GM18870 (cell line): ENCODE measurements at regions not wholly inside any gene's neighbourhood (a gene's known extent, or its start where the extent isn't known, plus 50 kb on each side); places are given as distances from the start of the nearest gene placed in this dataset.
A peak's percentile ranks its signal among the peaks of the same experiment; 100 is the strongest.

Experiments
- ATAC-seq: cut with Tn5 transposase; IDR thresholded peaks from one replicate; pipeline ENCODE4 v1.9.1; 2021; ENCODE audit warnings: moderate library complexity; ENCODE audit not compliant: unreplicated experiment

DNA sequence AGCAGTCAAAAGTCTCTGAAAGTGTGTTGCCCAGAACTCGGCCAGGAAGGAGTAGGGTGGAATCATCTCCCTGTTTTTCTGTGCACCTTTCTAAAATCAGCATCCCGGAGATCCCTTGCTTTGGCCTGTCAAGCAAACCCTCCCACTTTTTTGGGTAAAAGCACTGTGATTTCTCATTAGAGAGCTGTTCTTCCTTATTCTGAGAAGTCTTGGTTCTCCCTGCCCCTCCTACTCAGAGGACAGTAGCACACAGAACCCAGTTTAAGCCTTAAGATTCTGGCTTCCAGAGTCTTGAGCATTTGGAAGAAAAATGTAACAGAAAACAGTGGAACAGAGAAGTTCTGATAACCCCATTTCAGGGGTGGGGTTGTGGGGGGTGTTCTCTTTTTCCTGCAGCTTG lies 52.6 kb upstream of the KATNAL1 start:
- no peak for ATAC-seq

DNA sequence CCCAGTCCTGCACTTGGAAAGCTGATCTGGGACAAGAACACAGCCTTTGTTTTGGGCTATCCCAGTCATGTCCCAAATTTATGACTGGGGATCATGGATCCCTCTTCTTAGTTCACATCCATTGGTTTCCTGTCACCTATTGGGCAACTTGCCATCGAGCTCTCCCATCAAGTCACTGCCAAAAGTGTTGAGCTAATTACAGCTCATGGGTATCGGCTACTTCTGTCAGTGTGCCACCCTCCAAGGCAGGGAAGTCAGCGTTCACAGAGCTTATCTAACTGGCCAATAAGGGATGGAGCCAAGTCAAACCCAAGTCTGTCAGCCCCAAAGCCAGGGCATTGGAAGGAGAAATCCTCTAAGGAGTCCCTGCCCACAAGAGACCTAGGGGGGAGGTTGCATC lies 53.2 kb upstream of the KATNAL1 start:
- no peak for ATAC-seq

DNA sequence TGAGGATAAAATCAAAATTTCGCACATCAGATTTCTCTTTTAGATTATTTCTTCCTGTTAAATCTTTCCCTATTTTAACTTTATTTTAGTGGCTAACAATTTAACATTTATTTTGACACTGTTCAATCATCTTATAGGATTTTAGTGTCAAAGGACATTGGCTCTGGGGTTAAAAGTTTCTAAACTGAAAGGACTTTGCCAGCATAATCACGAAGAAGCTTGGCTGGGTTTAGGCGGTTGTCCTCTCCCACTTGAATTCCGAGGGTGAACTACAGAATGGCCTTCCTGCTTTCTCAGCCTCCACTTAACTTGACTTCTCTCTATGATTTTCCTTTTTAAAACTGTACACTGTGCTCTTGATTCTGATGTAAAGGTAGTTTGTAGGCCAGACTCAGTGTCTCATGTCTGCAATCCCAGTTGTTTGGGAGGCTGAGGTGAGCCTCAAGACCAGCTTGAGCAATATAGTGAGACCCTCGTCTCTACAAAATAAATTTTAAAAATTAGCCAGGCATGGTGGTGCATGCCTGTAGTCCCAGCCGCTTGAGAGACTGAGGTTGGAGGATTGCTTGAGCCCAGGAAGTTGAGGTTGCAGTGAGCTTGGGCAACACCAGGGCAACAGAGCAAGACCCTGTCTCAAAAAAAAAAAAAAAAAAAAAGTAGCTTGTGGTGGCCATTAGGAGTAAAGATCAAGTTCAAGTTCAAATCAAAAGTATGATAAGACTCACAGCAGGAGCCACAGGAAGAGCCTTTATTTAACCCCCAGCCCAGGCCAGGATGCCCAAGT lies 54.8 kb upstream of the KATNAL1 start:
- no peak for ATAC-seq

- no peak for ATAC-seq
Measured at GRCh38 chr13:30362869-30363268, 55.5 kb upstream of the KATNAL1 start.

- no peak for ATAC-seq
Measured at GRCh38 chr13:30363725-30364124, 56.4 kb upstream of the KATNAL1 start.

DNA sequence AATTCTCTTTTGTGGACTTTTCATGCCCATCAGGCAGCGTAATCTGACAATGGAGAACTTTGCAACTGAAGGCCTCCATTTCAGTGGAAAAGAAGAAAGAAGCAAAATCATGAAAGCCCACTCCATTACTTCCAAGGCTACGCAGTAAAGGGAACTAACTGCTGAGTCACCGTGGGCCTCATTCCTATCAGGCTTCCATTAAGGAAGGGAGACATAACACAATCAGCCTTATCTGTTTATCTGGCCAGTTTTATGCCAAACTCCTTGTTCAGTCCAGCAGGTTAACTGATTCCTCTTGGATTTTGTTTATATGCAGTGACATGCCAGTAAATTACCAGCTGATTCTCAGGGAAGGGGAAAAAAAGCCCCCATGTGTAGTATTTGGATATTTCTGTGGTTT lies 56.8 kb upstream of the KATNAL1 start:
- no peak for ATAC-seq

GRCh38 chr13:30364876-30365275 lies 57.4 kb upstream of the UBE2L5 start:
- ATAC-seq: no peak

DNA sequence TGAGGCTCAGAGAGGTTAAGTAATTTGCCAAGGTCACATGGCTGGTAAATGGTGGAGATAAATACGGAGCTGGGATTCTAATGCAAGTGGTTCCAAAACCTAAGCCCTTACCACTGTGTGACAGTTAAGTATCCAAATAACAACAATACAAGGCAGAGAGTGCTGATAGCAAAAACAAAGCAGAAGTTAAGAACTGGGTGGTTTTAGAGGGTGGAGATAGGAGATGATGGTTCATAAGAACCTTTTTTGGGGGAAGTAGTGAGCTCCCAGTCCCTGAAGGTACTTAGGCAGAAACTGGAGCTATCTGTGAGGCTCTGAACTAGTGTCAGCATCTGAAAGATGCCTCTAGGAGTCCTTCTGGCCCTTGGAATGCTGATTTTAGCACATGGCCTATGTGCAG lies 56.2 kb upstream of the UBE2L5 start:
- ATAC-seq: no peak

GRCh38 chr13:30367296-30367695 lies 55.0 kb upstream of the UBE2L5 start:
- no peak for ATAC-seq

DNA sequence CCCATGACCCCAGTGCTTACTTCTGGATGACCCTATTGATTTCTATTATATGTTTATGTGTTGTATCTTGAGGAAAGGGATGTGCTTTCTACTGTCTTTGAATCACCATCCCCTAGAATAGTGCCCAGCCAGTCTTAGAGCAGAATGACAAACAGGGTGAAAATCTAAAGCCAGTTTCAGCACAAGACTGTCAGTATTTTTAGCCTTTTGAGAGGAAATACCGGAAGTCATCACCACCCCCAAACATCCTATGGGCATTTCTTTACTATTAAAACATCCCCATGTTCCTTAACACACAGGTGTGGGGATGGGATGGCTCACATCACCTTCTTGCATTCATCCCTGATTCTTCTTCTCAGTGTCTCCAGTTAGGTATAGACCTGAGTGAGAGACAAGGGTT lies 52.1 kb upstream of the UBE2L5 start:
- ATAC-seq: no peak

- no peak for ATAC-seq
Measured at GRCh38 chr13:30370916-30371521, 51.3 kb upstream of the UBE2L5 start.

DNA sequence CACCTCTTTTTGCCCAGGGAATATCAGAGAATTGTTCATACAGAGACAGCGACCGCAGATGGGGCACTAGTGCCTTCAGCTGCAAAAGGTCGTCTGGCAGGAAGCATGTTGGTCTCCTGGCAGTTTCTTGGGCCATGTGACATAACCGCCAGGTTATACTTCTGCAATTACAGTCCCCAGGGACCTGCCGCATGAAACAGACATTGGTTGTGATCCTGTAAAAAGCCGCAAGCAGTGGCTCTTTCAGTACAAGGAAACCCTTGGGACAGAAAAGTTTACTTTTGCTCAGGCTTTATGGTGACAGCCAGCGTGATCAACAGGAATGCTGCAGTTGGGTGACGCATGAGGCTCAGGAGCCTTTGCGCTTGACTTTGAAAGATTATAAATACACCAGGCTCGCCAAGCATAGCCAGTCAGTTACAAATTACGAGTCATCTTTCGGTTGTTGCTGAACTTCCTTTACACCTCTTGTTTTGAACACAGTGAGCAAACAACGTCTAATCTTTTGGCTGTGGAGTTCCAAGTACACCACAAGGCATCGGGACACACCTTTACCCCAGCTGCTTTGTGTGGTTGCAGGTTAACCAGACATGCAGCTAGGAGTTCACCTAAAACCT lies 50.5 kb upstream of the UBE2L5 start:
- ATAC-seq: peak; percentile 85
